GM13977 (cell line): ENCODE measurements at regions not wholly inside any gene's neighbourhood (a gene's known extent, or its start where the extent isn't known, plus 50 kb on each side); places are given as distances from the start of the nearest gene placed in this dataset.

Source experiments
- DNase-seq: peaks from one replicate; pipeline ENCODE4 v3.0.0; 2012; ENCODE audit warnings: low spot score
- in situ Hi-C: fragments of 300-500 bp; cut with MboI; formaldehyde crosslinking; loops from one replicate; pipeline ENCODE4 v1.12.0; 2022; ENCODE audit warnings: low sequenced_read_pairs, low pct_unique_long_range_greater_than_20kb, mixed read lengths, inconsistent platforms; ENCODE audit not compliant: unreplicated experiment
- TF ChIP-seq, protein P1 (sequence below): IDR thresholded peaks from 2 replicates; pipeline ENCODE4 v1.5.1; 2012; ENCODE audit warnings: mild to moderate bottlenecking, control low read depth; ENCODE audit not compliant: insufficient read depth; ENCODE audit errors: extremely low read depth, missing control alignments

DNA sequence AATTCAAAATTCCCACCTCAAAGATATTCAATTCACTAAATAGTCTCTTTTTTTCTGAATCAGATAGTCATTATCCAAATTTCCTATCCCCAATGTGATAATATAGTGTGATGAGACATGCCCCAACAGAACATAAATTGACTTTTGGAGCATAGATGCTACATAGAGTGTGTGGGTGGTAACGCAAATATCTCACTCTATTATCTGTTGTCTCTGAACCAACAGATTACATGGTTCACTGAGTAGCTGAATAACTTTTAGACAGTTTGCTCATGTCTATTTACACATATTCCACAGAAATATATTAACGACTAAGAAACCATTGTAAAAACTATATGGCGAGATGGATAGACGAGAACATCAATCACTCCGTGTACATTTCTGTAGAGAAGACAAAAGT lies 209.9 kb downstream of the BARHL2 start:
- in situ Hi-C loops, result no loop called here
- TF ChIP-seq, protein P1, sequence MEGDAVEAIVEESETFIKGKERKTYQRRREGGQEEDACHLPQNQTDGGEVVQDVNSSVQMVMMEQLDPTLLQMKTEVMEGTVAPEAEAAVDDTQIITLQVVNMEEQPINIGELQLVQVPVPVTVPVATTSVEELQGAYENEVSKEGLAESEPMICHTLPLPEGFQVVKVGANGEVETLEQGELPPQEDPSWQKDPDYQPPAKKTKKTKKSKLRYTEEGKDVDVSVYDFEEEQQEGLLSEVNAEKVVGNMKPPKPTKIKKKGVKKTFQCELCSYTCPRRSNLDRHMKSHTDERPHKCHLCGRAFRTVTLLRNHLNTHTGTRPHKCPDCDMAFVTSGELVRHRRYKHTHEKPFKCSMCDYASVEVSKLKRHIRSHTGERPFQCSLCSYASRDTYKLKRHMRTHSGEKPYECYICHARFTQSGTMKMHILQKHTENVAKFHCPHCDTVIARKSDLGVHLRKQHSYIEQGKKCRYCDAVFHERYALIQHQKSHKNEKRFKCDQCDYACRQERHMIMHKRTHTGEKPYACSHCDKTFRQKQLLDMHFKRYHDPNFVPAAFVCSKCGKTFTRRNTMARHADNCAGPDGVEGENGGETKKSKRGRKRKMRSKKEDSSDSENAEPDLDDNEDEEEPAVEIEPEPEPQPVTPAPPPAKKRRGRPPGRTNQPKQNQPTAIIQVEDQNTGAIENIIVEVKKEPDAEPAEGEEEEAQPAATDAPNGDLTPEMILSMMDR, result no peak
- no peak for DNase-seq

DNA sequence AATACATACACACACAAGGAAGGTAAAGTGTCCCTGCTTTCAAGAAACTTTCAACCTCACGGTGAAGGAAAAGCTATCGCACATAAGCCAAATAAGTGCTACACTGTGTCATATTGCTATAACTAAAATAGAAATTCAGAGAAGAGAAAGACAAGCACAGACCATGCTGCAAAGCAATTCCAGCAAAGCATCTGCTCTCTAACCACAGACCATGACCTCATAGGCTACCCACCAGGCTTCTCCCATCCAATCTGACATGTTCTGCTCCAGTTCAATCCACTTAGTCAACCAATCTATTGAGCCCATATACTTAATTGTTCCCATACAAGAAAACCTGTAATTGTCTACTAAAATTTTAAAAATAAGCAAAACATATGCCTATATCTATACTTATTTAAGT lies 211.3 kb downstream of the BARHL2 start:
- TF ChIP-seq, protein P1, result no peak
- no peak for DNase-seq
- in situ Hi-C loops, result no loop called here

DNA sequence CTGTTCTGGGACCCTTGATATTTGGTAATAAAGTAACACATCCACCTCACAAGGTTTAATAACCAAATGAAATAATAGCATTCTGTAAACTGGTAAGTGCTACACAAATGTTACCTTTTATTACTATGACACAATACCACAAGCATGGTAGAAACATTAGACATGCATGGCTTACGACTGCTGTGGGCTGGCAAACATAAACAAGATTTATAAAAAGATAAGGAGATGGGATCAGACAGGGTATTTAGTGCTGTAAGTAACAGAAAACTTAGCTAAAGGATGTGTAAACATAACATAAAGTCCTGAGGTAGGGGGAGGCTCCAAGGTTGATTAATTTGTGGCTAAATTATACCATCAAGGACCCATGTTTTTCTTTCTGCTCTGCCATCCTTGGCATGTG lies 212.6 kb downstream of the BARHL2 start:
- no peak for DNase-seq
- in situ Hi-C loops, result no loop called here
- TF ChIP-seq, protein P1, result no peak

DNA sequence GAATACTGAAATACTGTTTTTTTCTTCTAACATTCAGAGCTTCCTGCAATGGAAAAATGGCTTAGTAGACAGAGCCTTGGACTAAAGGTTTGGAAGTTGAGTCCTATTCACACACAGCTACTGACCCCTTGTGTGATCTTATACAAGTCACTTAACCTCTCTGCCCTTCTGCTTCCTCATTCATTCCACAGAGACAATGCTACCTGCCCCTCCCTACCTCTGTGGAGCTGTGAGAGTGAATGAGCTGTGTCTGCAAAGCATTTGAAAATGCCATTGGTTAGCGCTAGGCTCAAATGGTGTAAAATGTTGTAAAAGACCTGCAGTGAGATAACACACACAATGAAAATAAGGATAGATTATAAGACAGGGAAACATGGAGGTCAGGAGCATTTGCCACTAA lies 214.4 kb downstream of the BARHL2 start:
- in situ Hi-C loops, result no loop called here
- TF ChIP-seq, protein P1, result no peak
- no peak for DNase-seq

DNA sequence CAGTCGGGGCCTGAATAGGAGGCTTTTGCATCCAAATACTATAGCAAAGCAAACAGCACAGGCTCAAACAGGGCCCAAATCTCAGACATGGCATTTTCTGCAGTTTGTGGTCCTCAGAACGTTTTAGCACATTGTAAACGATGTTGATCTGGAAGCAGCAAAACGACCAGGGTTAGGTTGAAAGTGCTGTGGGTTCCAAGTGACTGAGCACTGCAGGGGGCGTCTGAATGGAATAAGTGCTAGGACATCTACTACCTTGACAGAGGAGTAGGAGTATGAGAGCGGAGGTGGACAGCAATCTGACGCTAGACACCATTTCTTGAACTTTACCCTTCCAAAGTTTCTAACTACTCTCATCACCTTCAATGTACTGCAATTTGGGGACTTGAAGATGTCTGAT lies 214.9 kb downstream of the BARHL2 start:
- no peak for DNase-seq
- in situ Hi-C loops, result no loop called here
- TF ChIP-seq, protein P1, result no peak

DNA sequence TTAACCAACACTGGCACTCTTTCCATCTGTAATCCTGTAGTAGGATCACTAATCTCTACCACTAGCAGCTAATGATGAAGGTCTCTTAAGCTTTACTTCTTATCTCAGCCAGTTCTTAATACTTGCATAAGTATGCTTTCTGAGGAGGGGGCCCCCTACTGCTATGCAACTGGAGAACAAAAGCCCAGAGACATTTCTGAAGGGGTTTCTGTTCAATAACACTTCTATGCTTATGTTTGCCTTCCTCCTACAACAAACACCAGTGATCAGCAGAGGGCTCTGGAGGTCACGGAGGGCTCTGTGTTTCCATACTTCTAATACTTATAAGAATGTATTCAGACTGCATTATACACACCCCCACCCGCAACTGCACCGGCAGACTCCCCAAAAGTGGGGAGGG lies 215.8 kb downstream of the BARHL2 start:
- DNase-seq, result no peak
- TF ChIP-seq, protein P1, result no peak
- in situ Hi-C loops, result no loop called here

DNA sequence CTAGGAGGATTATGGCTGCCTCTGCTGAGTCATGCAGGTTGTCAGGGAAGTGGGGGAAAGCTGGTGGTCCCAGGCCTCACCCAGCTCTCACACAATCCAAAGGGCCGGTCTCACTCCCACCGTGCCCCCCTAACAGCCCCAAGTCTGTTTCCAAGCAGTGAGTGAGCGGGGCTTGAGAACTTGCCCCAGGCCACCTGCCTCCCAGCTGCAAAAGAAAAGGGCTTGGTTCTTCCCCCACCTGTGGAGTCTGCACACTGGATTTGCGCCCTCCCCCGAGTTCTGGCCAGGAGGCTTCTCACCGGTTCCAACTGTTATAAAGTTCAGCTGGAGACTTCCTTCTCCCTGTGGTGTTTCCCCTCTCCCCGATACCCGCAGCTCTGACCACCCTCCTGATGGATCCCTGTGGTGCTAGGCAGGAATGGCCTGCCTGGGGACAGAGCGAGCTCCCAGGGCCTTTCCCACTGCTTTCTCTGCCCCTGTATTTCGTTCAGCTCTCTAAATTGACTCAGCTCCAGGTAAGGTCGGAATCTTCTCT lies 222.3 kb downstream of the BARHL2 start:
- TF ChIP-seq, protein P1, result no peak
- DNase-seq, result no peak
- in situ Hi-C loops, result no loop called here
